GM23248 (cell line): ENCODE measurements at regions not wholly inside any gene's neighbourhood (a gene's known extent, or its start where the extent isn't known, plus 50 kb on each side); places are given as distances from the start of the nearest gene placed in this dataset.

Source experiments
- DNase-seq: peaks from one replicate; pipeline ENCODE4 v3.0.0-alpha.2; 2015
- H2AFZ ChIP-seq: fragments of 200-600 bp; sonication (generic); 2 replicates; pipeline ENCODE4 v1.6.1; 2016; ENCODE audit warnings: antibody characterized with exemption
- H3F3A ChIP-seq: fragments of 200-600 bp; sonication (generic); 2 replicates; pipeline ENCODE4 v1.6.1; 2016; ENCODE audit warnings: mild to moderate bottlenecking, antibody characterized with exemption, mixed run types; ENCODE audit not compliant: insufficient read depth
- H3K27ac ChIP-seq: fragments of 200-600 bp; sonication (generic); 2 replicates; pipeline ENCODE4 v1.5.1; 2016; ENCODE audit warnings: mild to moderate bottlenecking
- H3K27me3 ChIP-seq: fragments of 200-600 bp; sonication (generic); replicated peaks from 2 replicates; pipeline ENCODE4 v1.6.1; 2016; ENCODE audit warnings: mild to moderate bottlenecking; ENCODE audit not compliant: insufficient read depth
- H3K36me3 ChIP-seq: fragments of 200-600 bp; sonication (generic); 2 replicates; pipeline ENCODE4 v1.6.1; 2016; ENCODE audit warnings: low read depth, mild to moderate bottlenecking
- H3K4me1 ChIP-seq: fragments of 200-600 bp; sonication (generic); 2 replicates; pipeline ENCODE4 v1.6.1; 2016; ENCODE audit warnings: mild to moderate bottlenecking; ENCODE audit not compliant: insufficient read depth
- H3K4me2 ChIP-seq: fragments of 200-600 bp; sonication (generic); one replicate; pipeline ENCODE4 v1.6.1; 2016; ENCODE audit warnings: mild to moderate bottlenecking; ENCODE audit not compliant: unreplicated experiment
- H3K4me3 ChIP-seq: fragments of 200-600 bp; sonication (generic); 2 replicates; pipeline ENCODE4 v1.5.1; 2016; ENCODE audit warnings: mild to moderate bottlenecking
- H3K79me2 ChIP-seq: fragments of 200-600 bp; sonication (generic); 2 replicates; pipeline ENCODE4 v1.6.1; 2016; ENCODE audit warnings: mild to moderate bottlenecking; ENCODE audit not compliant: insufficient read depth
- H3K9ac ChIP-seq: fragments of 200-600 bp; sonication (generic); 2 replicates; pipeline ENCODE4 v1.6.1; 2016; ENCODE audit warnings: mild to moderate bottlenecking
- H3K9me2 ChIP-seq: fragments of 200-600 bp; sonication (generic); 2 replicates; pipeline ENCODE4 v1.6.1; 2016; ENCODE audit warnings: mixed run types, mild to moderate bottlenecking, moderate library complexity; ENCODE audit not compliant: insufficient read depth
- H3K9me3 ChIP-seq: fragments of 200-600 bp; sonication (generic); one replicate; pipeline ENCODE4 v1.6.1; 2017; ENCODE audit warnings: low read depth
- H4K20me1 ChIP-seq: fragments of 200-600 bp; sonication (generic); 2 replicates; pipeline ENCODE4 v1.6.0; 2016; ENCODE audit not compliant: insufficient read depth
- EZH2 ChIP-seq: fragments of 200-600 bp; sonication (generic); IDR thresholded peaks from 2 replicates; pipeline ENCODE4 v1.6.1; 2018; ENCODE audit warnings: antibody characterized with exemption, mild to moderate bottlenecking; ENCODE audit not compliant: insufficient read depth, poor library complexity, severe bottlenecking
- EZH2phosphoT487 ChIP-seq: fragments of 200-600 bp; sonication (generic); IDR thresholded peaks from 2 replicates; pipeline ENCODE4 v1.6.1; 2018; ENCODE audit warnings: antibody characterized with exemption, moderate library complexity, mild to moderate bottlenecking, low read depth; ENCODE audit not compliant: insufficient read depth
- WGBS, 2 experiments: methylation state at CpG; one replicate each; pipeline ENCODE4 v1.1.6; 2015 to 2017; ENCODE audit warnings: low lambda C conversion rate in 2 of 2, low coverage in 1 of 2; ENCODE audit errors: missing lambda C conversion rate in 2 of 2; 5-methylcytosine and 5-hydroxymethylcytosine counted together
- in situ Hi-C: fragments of 300-500 bp; cut with MboI; formaldehyde crosslinking; loops from 2 replicates; pipeline ENCODE4 v1.15.0; 2020

- TF ChIP-seq EZH2 = no peak
- no peak for TF ChIP-seq EZH2phosphoT487
- H3K4me3 ChIP-seq = no peak overlapping the region
- H3K9ac ChIP-seq = no peak overlapping the region
- in situ Hi-C loops = no loop called here
- H3K4me2 ChIP-seq = no peak overlapping the region
- no peaks in the 10 kb centered on the region for H3K9me2 ChIP-seq
- DNase-seq = no peak
- no peaks in the 10 kb centered on the region for H4K20me1 ChIP-seq
- no peak overlapping the region for H2AFZ ChIP-seq
- no peaks in the 10 kb centered on the region for H3K36me3 ChIP-seq
- H3K9me3 ChIP-seq = no peaks in the 10 kb centered on the region
- no peak overlapping the region for H3K27ac ChIP-seq
- 31 to 44% methylated on average over 3 of the region's 3 CpGs for WGBS, 2 experiments
- H3K27me3 ChIP-seq = no peaks in the 10 kb centered on the region
- no peaks in the 10 kb centered on the region for H3K79me2 ChIP-seq
- peaks cover 10% of the 10 kb centered on the region; the same call in 1 of the 2 replicates for H3K4me1 ChIP-seq
- H3F3A ChIP-seq = no peaks in the 10 kb centered on the region
Measured at GRCh38 chr4:125044886-125045285, 269.9 kb upstream of the FAT4 start.

- Histone ChIP-seq H3K27ac (no peak overlapping the region), H3K27me3 (no peaks in the 10 kb centered on the region), H3K79me2 (no peaks in the 10 kb centered on the region), H3F3A (no peaks in the 10 kb centered on the region), H3K9me2 (no peaks in the 10 kb centered on the region), H4K20me1 (no peaks in the 10 kb centered on the region), H2AFZ (no peak overlapping the region), H3K9me3 (no peaks in the 10 kb centered on the region), H3K4me2 (no peak overlapping the region), H3K9ac (no peak overlapping the region), H3K36me3 (no peaks in the 10 kb centered on the region), H3K4me3 (no peak overlapping the region), H3K4me1 (peaks cover 10% of the 10 kb centered on the region; the same call in 1 of the 2 replicates)
- 54 to 55% methylated on average over 3 of the region's 3 CpGs for WGBS, 2 experiments
- DNase-seq = no peak
- no peak for TF ChIP-seq EZH2
- in situ Hi-C loops = no loop called here
Measured at GRCh38 chr4:125043486-125043885, 271.3 kb upstream of the FAT4 start.

- Histone ChIP-seq H2AFZ (no peak overlapping the region), H3K27me3 (no peaks in the 10 kb centered on the region), H4K20me1 (no peaks in the 10 kb centered on the region), H3K27ac (no peak overlapping the region), H3K4me2 (no peak overlapping the region), H3K79me2 (no peaks in the 10 kb centered on the region), H3K9ac (no peak overlapping the region), H3K36me3 (no peaks in the 10 kb centered on the region), H3F3A (no peaks in the 10 kb centered on the region), H3K4me3 (no peak overlapping the region), H3K9me2 (no peaks in the 10 kb centered on the region), H3K9me3 (no peaks in the 10 kb centered on the region), H3K4me1 (peaks cover 10% of the 10 kb centered on the region; the same call in 1 of the 2 replicates)
- in situ Hi-C loops = no loop called here
- DNase-seq = no peak
- 80 to 89% methylated on average over 3 of the region's 3 CpGs for WGBS, 2 experiments
- TF ChIP-seq EZH2 = no peak
- TF ChIP-seq EZH2phosphoT487 = no peak
Measured at GRCh38 chr4:125042041-125042440, 272.7 kb upstream of the FAT4 start.

- no peaks in the 10 kb centered on the region for H3K36me3 ChIP-seq
- no peaks in the 10 kb centered on the region for H3K79me2 ChIP-seq
- H3K4me3 ChIP-seq = no peak overlapping the region
- 39 to 40% methylated on average over 3 of the region's 3 CpGs for WGBS, 2 experiments
- H3F3A ChIP-seq = no peaks in the 10 kb centered on the region
- H2AFZ ChIP-seq = no peak overlapping the region
- H3K4me1 ChIP-seq = peaks cover 10% of the 10 kb centered on the region; the same call in 1 of the 2 replicates
- H3K9ac ChIP-seq = no peak overlapping the region
- H3K9me2 ChIP-seq = no peaks in the 10 kb centered on the region
- H3K4me2 ChIP-seq = no peak overlapping the region
- H3K9me3 ChIP-seq = no peaks in the 10 kb centered on the region
- no peak overlapping the region for H3K27ac ChIP-seq
- no peaks in the 10 kb centered on the region for H3K27me3 ChIP-seq
- H4K20me1 ChIP-seq = no peaks in the 10 kb centered on the region
- TF ChIP-seq EZH2 (no peak), EZH2phosphoT487 (no peak)
- DNase-seq = peak; percentile 13
- in situ Hi-C loops = no loop called here
Measured at GRCh38 chr4:125041372-125041930, 273.3 kb upstream of the FAT4 start.

GRCh38 chr4:125039550-125039949 is 275.2 kb upstream of the FAT4 start:
- Histone ChIP-seq H3K27me3 (no peaks in the 10 kb centered on the region), H3K9me2 (no peaks in the 10 kb centered on the region), H3K9ac (no peak overlapping the region), H3K4me3 (no peak overlapping the region), H3K79me2 (no peaks in the 10 kb centered on the region), H2AFZ (no peak overlapping the region), H3K9me3 (no peaks in the 10 kb centered on the region), H3K4me2 (no peak overlapping the region), H4K20me1 (no peaks in the 10 kb centered on the region), H3K27ac (no peak overlapping the region), H3F3A (no peaks in the 10 kb centered on the region), H3K36me3 (no peaks in the 10 kb centered on the region), H3K4me1 (peaks cover 10% of the 10 kb centered on the region; the same call in 1 of the 2 replicates)
- 54 to 61% methylated on average over 5 of the region's 5 CpGs for WGBS, 2 experiments
- in situ Hi-C loops = no loop called here
- DNase-seq = no peak
- TF ChIP-seq EZH2phosphoT487 = no peak
- TF ChIP-seq EZH2 = no peak
